ENCODE measurements at regions not wholly inside any gene's neighbourhood (a gene's known extent, or its start where the extent isn't known, plus 50 kb on each side); places are given as distances from the start of the nearest gene placed in this dataset.

DNA sequence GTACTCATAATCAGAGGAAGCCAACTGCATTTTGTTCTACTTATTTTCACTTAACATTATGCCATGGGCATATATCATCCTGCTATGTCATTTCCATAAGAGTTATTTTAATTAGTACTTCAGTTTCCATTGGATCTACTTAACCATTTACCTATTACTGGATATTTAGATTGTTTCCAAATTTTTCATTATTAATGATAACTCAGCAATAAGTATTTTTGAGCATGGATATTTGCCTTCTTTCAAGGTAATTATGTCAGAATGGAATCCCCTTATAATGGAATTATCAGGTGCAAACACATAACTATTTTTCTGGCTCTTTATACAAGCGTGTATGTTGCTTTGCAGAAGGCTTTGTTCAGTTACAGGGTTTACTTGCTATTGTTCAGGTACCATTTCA lies 126.6 kb downstream of the RDH14 start:
- TF ChIP-seq, protein P1, sequence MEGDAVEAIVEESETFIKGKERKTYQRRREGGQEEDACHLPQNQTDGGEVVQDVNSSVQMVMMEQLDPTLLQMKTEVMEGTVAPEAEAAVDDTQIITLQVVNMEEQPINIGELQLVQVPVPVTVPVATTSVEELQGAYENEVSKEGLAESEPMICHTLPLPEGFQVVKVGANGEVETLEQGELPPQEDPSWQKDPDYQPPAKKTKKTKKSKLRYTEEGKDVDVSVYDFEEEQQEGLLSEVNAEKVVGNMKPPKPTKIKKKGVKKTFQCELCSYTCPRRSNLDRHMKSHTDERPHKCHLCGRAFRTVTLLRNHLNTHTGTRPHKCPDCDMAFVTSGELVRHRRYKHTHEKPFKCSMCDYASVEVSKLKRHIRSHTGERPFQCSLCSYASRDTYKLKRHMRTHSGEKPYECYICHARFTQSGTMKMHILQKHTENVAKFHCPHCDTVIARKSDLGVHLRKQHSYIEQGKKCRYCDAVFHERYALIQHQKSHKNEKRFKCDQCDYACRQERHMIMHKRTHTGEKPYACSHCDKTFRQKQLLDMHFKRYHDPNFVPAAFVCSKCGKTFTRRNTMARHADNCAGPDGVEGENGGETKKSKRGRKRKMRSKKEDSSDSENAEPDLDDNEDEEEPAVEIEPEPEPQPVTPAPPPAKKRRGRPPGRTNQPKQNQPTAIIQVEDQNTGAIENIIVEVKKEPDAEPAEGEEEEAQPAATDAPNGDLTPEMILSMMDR (conservative IDR thresholded peaks at IDR 0.05), result no peak
- no peak for TF ChIP-seq EZH2 (IDR thresholded peaks at IDR 0.05; ENCODE audit: low read depth)

Measured in PC-9 (cell line).